Activated CD4-positive, alpha-beta memory T cell treated with anti-CD3 and anti-CD28 coated beads for 36 hours (primary cell): ENCODE measurements at regions not wholly inside any gene's neighbourhood (a gene's known extent, or its start where the extent isn't known, plus 50 kb on each side); places are given as distances from the start of the nearest gene placed in this dataset.

Experiments used
- CTCF ChIA-PET: fragments of 350-600 bp; sonication (Branson Sonifier 250); formaldehyde crosslinking; loops from one replicate; lab custom pipeline; 2021; ENCODE audit warnings: antibody characterized with exemption, inconsistent platforms; lab: Charles Lee
- POLR2A ChIA-PET: fragments of 350-600 bp; sonication (Branson Sonifier 250); formaldehyde crosslinking; loops from one replicate; lab custom pipeline; 2021; ENCODE audit warnings: antibody characterized with exemption; lab: Charles Lee
- DNase-seq: peaks from one replicate; pipeline ENCODE4 v3.0.0-alpha.2; 2020
- H3K27ac Mint-ChIP-seq: one replicate; pipeline ENCODE4 v1.8.0; 2021; ENCODE audit warnings: mixed read lengths
- H3K27me3 Mint-ChIP-seq: one replicate; pipeline ENCODE4 v1.8.0; 2021; ENCODE audit warnings: mixed read lengths
- H3K36me3 Mint-ChIP-seq: one replicate; pipeline ENCODE4 v1.8.0; 2021; ENCODE audit warnings: mixed read lengths
- H3K4me1 Mint-ChIP-seq: one replicate; pipeline ENCODE4 v1.8.0; 2021; ENCODE audit warnings: low read depth, mixed read lengths
- H3K4me3 Mint-ChIP-seq: one replicate; pipeline ENCODE4 v1.8.0; 2021; ENCODE audit warnings: mild to moderate bottlenecking, mixed read lengths
- H3K9me3 Mint-ChIP-seq: one replicate; pipeline ENCODE4 v1.8.0; 2021; ENCODE audit warnings: mixed read lengths
- intact Hi-C: fragments of 100-400 bp; cut with micrococcal nuclease; formaldehyde crosslinking; loops from one replicate; pipeline ENCODE4 v1.15.1; 2023

DNA sequence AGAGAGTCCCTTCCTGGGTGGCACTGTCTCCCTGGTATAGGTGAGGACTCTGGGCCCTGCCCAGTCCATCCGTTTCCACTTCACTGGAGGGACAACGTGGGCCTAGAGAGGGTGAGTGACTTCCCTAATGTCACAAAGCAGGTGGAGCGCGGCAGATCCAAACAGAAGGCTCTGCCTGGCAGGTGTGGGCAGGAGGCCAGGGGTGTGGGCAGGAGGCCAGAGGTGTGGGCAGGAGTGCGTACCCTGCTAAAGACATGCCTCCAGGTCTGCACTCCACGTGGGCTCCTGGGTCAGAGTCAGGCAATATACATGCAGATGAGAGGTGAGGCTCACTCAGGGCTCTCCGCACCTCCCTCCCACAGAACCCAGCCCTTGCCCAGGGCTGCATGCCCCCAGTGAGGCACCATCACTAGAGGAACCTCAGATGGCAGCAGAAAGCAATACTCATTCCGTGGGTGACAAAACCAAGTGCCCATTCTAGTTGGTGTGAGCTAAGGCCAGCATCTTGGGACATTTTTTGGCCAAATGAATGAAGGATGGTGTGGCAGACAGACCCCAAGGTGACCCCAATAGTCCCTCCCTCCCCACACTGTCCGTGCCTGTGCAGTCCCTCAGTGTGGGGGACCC is 271.6 kb upstream of the RTL1 start:
- Mint-ChIP-seq H3K9me3 (no peaks in the 10 kb centered on the region), H3K27ac (no peak overlapping the region), H3K27me3 (peaks cover 10% of the 10 kb centered on the region), H3K4me1 (no peaks in the 10 kb centered on the region), H3K4me3 (no peak overlapping the region), H3K36me3 (no peaks in the 10 kb centered on the region)
- DNase-seq: no peak
- POLR2A ChIA-PET: no interaction called here
- CTCF ChIA-PET: no interaction called here
- intact Hi-C loops: no loop called here

DNA sequence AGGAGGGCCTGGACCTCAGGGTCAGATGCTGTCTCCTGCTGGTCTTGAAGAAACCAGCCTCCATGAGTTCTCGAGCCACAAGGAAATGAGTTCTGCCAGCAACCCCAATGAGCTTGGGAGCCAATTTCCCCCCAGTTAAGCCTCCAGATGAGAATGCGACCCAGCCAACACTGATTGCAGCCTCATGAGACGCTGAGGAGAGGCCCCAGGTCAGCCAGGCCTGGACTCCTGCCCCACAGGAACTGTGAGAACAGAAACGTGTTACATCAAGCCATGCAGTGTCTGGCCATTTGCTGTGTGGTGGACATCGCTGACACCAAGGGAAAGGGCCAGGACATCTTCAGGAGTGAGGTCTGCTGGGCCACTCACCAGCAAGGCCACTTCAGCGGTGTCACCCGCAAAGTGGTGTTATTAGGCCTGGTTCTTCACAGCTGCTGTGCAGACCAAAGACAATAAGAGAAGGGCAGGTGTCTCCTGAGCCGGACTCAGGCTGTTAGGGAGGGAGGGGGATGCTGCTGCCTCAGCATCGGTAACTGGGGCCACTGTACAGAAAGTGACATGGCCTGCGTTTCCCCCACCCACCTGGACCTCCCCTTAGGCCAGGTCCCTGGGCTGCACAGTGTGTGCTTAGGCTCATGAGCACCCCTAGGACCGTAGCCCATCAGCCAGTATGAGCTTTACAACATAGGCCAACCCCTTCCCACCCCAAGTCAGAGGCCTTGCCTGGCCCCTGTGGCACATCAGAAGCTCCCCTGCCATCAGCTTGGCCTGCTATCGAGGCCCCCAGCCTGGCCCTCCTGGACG is 272.4 kb upstream of the RTL1 start:
- peaks cover 7% of the 10 kb centered on the region for H3K27me3 Mint-ChIP-seq
- POLR2A ChIA-PET: no interaction called here

DNA sequence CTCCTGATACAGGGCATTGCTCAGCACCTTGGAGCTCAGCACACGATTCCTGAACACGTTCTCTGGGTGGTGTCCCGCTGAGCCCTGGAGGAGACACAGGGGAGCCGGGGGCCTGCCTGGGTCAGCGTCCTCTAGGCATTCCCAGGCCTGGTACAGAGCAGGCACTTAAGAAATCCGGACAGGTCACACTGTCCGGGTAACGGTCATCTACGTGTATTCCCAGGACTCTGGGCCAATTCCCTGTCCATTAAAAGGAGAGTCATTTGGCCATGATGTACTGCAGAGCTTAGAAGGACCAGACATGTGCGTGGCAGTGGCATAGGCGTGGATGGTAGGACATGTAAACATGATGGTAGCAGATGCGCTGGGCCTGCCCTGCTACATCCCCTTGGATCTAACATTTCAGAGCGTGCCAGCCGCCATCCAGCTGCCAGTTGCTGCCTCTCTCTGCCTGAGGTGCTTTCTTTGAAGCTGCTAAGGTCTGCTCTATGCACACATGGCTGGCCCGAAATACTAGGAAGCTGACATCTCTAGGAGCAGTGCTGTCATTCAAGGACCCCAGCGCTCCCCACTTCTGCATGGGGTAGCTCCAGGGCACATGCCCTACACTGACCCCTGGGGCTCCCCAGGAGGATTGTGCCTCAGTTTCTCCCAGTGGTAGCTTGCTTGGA is 273.1 kb upstream of the RTL1 start:
- DNase-seq: no peak
- intact Hi-C loops: no loop called here
- peaks cover 3% of the 10 kb centered on the region for H3K27me3 Mint-ChIP-seq

More for the DNA sequence above, 272.4 kb upstream of the RTL1 start:
- H3K9me3 Mint-ChIP-seq: no peaks in the 10 kb centered on the region
- CTCF ChIA-PET: no interaction called here
- intact Hi-C loops: no loop called here
- no peak for DNase-seq
- no peaks in the 10 kb centered on the region for H3K36me3 Mint-ChIP-seq
- H3K27ac Mint-ChIP-seq: no peak overlapping the region
- H3K4me3 Mint-ChIP-seq: no peak overlapping the region
- H3K4me1 Mint-ChIP-seq: no peaks in the 10 kb centered on the region

GRCh38 chr14:101177301-101177971 is 273.9 kb upstream of the RTL1 start:
- intact Hi-C loops: no loop called here
- peaks cover 2% of the 10 kb centered on the region for H3K9me3 Mint-ChIP-seq
- no peaks in the 10 kb centered on the region for H3K36me3 Mint-ChIP-seq
- CTCF ChIA-PET: no interaction called here
- no peaks in the 10 kb centered on the region for H3K4me1 Mint-ChIP-seq
- no peak overlapping the region for H3K27ac Mint-ChIP-seq
- H3K27me3 Mint-ChIP-seq: no peaks in the 10 kb centered on the region
- POLR2A ChIA-PET: no interaction called here
- H3K4me3 Mint-ChIP-seq: no peak overlapping the region
- DNase-seq: no peak

More for the DNA sequence above, 273.1 kb upstream of the RTL1 start:
- Mint-ChIP-seq H3K9me3 (no peaks in the 10 kb centered on the region), H3K27ac (no peak overlapping the region), H3K36me3 (no peaks in the 10 kb centered on the region), H3K4me1 (no peaks in the 10 kb centered on the region), H3K4me3 (no peak overlapping the region)
- ChIA-PET POLR2A (no interaction called here), CTCF (no interaction called here)

GRCh38 chr14:101178184-101179072 is 274.9 kb upstream of the RTL1 start:
- no peak overlapping the region for H3K4me3 Mint-ChIP-seq
- H3K27me3 Mint-ChIP-seq: no peaks in the 10 kb centered on the region
- ChIA-PET POLR2A (no interaction called here), CTCF (interaction anchor here (0.7 kb wide), 1 partner anchor 327 kb away, joined by 3 read pairs; no protein-coding TSS in a partner anchor)
- no peaks in the 10 kb centered on the region for H3K36me3 Mint-ChIP-seq
- no peak overlapping the region for H3K27ac Mint-ChIP-seq
- no peak for DNase-seq
- intact Hi-C loops: no loop called here
- H3K9me3 Mint-ChIP-seq: peaks cover 3% of the 10 kb centered on the region
- H3K4me1 Mint-ChIP-seq: no peaks in the 10 kb centered on the region

DNA sequence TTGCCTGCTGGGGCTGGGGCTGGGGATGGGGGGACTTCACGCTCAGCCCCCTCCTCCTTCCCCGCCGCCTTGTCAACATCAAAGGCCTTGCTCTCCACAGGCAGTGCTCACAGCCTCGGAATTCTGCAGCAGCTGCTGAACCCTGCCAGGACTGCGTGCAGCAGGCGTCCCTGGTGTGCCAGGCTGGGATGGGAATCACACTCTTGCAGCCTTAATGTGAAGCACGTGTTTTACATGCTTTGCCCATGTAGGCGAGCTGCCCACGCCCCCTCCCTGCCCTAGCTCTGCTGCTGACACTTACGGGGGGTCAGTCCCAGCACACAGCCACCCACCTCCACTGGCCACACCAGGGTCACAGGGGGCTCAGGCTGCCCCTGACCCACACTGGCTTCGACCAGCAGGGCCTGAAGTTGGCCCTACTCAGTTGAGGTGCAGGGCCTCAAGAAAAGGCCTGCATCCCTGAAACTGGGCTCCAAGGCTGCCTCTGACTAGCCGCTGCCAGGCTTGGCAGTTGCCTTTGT is 276.2 kb upstream of the RTL1 start:
- intact Hi-C loops: no loop called here
- peaks cover 3% of the 10 kb centered on the region for H3K9me3 Mint-ChIP-seq

DNA sequence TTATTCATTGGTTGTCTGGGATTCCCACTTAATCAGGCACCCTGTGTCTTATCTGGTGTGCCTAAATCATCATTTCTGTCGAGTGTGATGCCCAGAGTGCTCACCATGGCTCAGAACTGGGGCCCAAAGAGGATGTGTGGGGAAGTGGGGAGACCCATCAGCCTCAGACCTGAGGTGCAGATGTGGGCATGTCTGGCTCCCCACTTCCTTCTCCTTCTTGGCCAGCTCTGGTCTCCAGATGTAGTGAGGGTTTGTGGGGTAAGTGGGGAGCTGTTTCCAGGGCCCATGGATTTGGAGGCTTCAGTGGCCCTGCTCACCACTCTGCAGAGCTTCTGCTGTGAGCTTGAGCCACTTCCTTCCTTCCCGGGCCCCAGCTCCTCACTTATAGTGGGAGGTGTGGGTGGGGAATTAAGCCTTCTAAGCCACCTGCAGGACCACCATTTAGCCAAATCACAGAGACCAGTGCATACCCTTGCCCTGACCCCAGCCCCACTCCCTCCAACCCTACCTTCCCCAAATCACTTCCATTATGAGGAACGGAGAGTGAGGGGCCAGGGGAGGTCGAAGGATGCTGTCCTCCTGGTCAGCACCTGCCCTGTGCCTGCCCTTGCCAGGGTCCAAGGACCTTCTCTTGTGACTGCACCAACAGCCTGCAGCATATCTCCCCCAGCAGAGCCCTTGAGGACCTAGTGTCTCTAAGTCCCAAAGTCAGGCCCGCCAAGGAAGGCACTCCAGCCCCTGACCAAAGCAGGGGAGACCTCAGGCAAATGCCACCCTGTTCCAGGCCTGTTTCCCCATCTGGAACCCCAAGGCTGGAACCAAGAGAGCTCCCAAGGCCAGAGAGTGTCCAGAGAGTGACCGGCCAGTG is 278.2 kb upstream of the RTL1 start:
- H3K4me3 Mint-ChIP-seq: no peak overlapping the region
- ChIA-PET POLR2A (no interaction called here), CTCF (no interaction called here)
- no peaks in the 10 kb centered on the region for H3K4me1 Mint-ChIP-seq
- H3K27ac Mint-ChIP-seq: no peak overlapping the region
- peaks cover 3% of the 10 kb centered on the region for H3K9me3 Mint-ChIP-seq
- peaks cover 1% of the 10 kb centered on the region for H3K27me3 Mint-ChIP-seq
- intact Hi-C loops: no loop called here
- DNase-seq: no peak
- H3K36me3 Mint-ChIP-seq: no peaks in the 10 kb centered on the region

More for the DNA sequence above, 276.2 kb upstream of the RTL1 start:
- H3K27me3 Mint-ChIP-seq: no peaks in the 10 kb centered on the region
- H3K4me3 Mint-ChIP-seq: no peak overlapping the region
- DNase-seq: no peak
- CTCF ChIA-PET: no interaction called here
- H3K36me3 Mint-ChIP-seq: no peaks in the 10 kb centered on the region
- no peaks in the 10 kb centered on the region for H3K4me1 Mint-ChIP-seq
- POLR2A ChIA-PET: no interaction called here
- no peak overlapping the region for H3K27ac Mint-ChIP-seq

DNA sequence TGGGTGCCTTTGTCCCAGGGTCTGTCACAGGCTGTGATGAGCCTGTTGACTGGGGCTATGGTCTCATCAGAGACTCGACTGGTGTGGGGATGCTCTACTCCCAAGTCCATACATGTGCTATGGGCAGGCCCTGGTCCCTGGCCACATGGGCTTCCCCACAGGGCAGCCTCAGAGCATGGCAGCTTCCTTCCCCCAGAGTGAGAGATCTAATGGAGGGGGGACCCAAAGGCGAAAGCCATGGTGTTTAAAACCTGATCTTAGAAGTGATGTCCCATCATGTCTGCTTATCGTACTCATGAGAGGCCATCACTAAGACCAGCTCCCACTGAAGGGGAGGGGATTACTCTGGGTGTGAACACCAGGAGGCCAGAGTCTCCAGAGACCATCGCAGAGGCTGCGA is 279.0 kb upstream of the RTL1 start:
- Mint-ChIP-seq H3K36me3 (no peaks in the 10 kb centered on the region), H3K4me1 (no peaks in the 10 kb centered on the region), H3K27ac (no peak overlapping the region), H3K27me3 (peaks cover 1% of the 10 kb centered on the region), H3K9me3 (peaks cover 3% of the 10 kb centered on the region), H3K4me3 (no peak overlapping the region)
- ChIA-PET POLR2A (no interaction called here), CTCF (no interaction called here)
- DNase-seq: no peak
- intact Hi-C loops: no loop called here

DNA sequence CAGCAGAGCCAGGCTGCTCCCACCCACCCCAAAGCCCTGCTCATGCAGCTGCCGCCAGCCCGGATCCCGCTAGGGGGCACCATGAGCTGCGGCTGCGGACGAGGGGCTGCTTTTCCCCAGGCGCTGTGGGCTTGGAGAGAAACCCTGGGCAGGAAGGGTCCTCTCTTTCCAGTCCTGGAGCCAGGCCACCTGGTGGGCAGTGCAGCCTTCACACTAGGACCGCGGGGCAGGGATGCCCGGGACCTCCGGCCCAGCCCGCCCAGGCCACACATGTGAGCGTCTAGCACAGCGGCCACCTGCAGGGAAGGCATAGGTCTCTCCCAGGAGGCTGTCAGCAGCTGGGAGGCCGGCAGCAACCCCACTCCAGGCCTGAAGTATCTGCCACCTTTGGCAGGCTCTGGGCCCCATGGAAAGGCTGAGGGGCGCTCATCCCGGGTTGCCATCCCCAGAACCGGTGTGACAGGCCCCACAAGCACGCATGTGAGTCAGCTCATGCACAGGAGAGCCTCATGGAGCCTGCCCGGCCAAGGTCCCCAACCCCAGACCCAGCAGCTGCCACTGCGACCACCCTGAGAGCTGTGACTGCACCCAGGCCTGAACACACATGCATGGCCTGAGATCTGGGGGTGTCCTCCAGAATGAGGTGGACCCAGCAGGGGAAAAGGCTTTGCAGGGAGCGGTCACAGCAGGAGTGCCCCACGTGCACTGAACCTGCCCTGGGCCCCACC is 280.0 kb upstream of the RTL1 start:
- no peak overlapping the region for H3K4me3 Mint-ChIP-seq
- no peak for DNase-seq
- no peaks in the 10 kb centered on the region for H3K36me3 Mint-ChIP-seq
- ChIA-PET CTCF (no interaction called here), POLR2A (no interaction called here)
- H3K27ac Mint-ChIP-seq: no peak overlapping the region
- peaks cover 1% of the 10 kb centered on the region for H3K27me3 Mint-ChIP-seq
- H3K4me1 Mint-ChIP-seq: no peaks in the 10 kb centered on the region
- intact Hi-C loops: no loop called here
- peaks cover 3% of the 10 kb centered on the region for H3K9me3 Mint-ChIP-seq

DNA sequence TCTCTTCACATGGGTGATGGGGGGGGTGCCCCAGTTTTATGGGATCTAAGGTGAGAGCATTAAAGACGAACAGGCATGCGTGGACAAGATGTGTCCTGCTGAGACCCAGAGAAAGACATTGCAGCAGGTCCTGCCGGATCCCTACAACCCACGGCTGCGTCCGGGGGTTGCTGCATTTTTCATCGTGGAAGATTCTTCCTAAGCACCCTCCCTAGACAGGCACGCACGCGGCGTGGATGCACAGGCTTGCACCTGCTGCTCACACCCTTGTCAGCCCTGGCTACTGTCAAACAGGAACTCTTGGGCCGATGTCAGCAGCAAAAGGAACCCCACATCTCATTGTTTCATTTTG is 280.6 kb upstream of the RTL1 start:
- H3K4me3 Mint-ChIP-seq: no peak overlapping the region
- H3K36me3 Mint-ChIP-seq: no peaks in the 10 kb centered on the region
- ChIA-PET POLR2A (no interaction called here), CTCF (no interaction called here)
- no peaks in the 10 kb centered on the region for H3K4me1 Mint-ChIP-seq
- H3K27ac Mint-ChIP-seq: no peak overlapping the region
- peaks cover 1% of the 10 kb centered on the region for H3K27me3 Mint-ChIP-seq
- no peak for DNase-seq
- intact Hi-C loops: no loop called here
- peaks cover 3% of the 10 kb centered on the region for H3K9me3 Mint-ChIP-seq
